A549 (cell line): ENCODE measurements at regions not wholly inside any gene's neighbourhood (a gene's known extent, or its start where the extent isn't known, plus 50 kb on each side); places are given as distances from the start of the nearest gene placed in this dataset.

ENCODE experiments used
- ATAC-seq, 2 experiments: fragments of 200-7000 bp in 1 of 2; fragments of >200 bp in 1 of 2; cut with Nextera tagmentation in 1 of 2; cut with Tn5 transposase in 1 of 2; 3 replicates each; pipeline versions ENCODE4 v1.8.0 to v1.9.1; 2018 to 2020; ENCODE audit warnings: mild to moderate bottlenecking in 1 of 2, moderate library complexity in 1 of 2
- CTCF ChIA-PET: fragments of 300-600 bp; sonication (Branson Sonifier 250); formaldehyde crosslinking; extraction: SDS; loops from one replicate; lab custom pipeline; 2021; ENCODE audit warnings: antibody characterized with exemption, inconsistent platforms; lab: Yijun Ruan, JAX
- POLR2A ChIA-PET: fragments of 350-600 bp; formaldehyde crosslinking; extraction: SDS; loops from one replicate; lab custom pipeline; 2021; ENCODE audit warnings: antibody characterized with exemption, inconsistent platforms; lab: Yijun Ruan, JAX
- DNase-seq, 2 experiments: peaks; one replicate each; pipeline versions ENCODE4 v3.0.0 to v3.0.0-alpha.2; 2011 to 2016; ENCODE audit warnings: low read depth in 1 of 2, low spot score in 1 of 2
- FAIRE-seq: peaks from 2 replicates; lab custom pipeline; 2011; peaks lifted over from hg19 to GRCh38; lab: Jason Lieb, UNC
- H3K27ac ChIP-seq, 2 experiments: fragments of >200 bp; sonication (Bioruptor Twin); formaldehyde crosslinking; 3 replicates each; pipeline ENCODE4 v1.5.1; 2016 to 2017
- H3K4me1 ChIP-seq: fragments of >200 bp; sonication (Bioruptor Twin); formaldehyde crosslinking; 3 replicates; pipeline ENCODE4 v1.6.1; 2016
- H3K4me2 ChIP-seq: fragments of >200 bp; sonication (Bioruptor Twin); formaldehyde crosslinking; 3 replicates; pipeline ENCODE4 v1.6.1; 2016
- H3K4me3 ChIP-seq: fragments of >200 bp; sonication (Bioruptor Twin); formaldehyde crosslinking; 3 replicates; pipeline ENCODE4 v1.5.1; 2016
- H3K9me3 ChIP-seq: fragments of >200 bp; sonication (Bioruptor Twin); formaldehyde crosslinking; 3 replicates; pipeline ENCODE4 v1.6.1; 2016
- CEBPB ChIP-seq, 2 experiments: fragments of >200 bp in 1 of 2; sonication (Bioruptor Twin) in 1 of 2; formaldehyde crosslinking in 1 of 2; IDR thresholded peaks; 2 replicates each; pipeline ENCODE4 v1.6.1; 2012 to 2016
- CHD2 ChIP-seq: fragments of 150-350 bp; IDR thresholded peaks from 2 replicates; pipeline ENCODE4 v1.6.1; 2014; ENCODE audit warnings: low read length; ENCODE audit not compliant: partially characterized antibody
- CHD4 ChIP-seq: fragments of 200-600 bp; sonication (generic); IDR thresholded peaks from 2 replicates; pipeline ENCODE4 v1.6.1; 2016; ENCODE audit warnings: antibody characterized with exemption, mild to moderate bottlenecking, borderline replicate concordance
- EHMT2 ChIP-seq: fragments of 200-600 bp; sonication (generic); IDR thresholded peaks from 2 replicates; pipeline ENCODE4 v1.6.1; 2016; ENCODE audit warnings: antibody characterized with exemption, low read depth, mild to moderate bottlenecking, moderate library complexity
- EP300 ChIP-seq, 2 experiments: fragments of >200 bp; sonication (Bioruptor Twin); formaldehyde crosslinking; IDR thresholded peaks; 2 replicates in 1 of 2; 3 replicates in 1 of 2; pipeline ENCODE4 v1.6.1; 2016 to 2017
- FOSB ChIP-seq: fragments of 250-450 bp; sonication (Bioruptor Pico); IDR thresholded peaks from 2 replicates; pipeline ENCODE4 v1.5.0; 2020; ENCODE audit warnings: mild to moderate bottlenecking, moderate library complexity
- HDAC2 ChIP-seq: fragments of 200-600 bp; sonication (generic); IDR thresholded peaks from 2 replicates; pipeline ENCODE4 v1.6.1; 2016
- KDM5A ChIP-seq: fragments of 200-600 bp; sonication (generic); IDR thresholded peaks from 2 replicates; pipeline ENCODE4 v1.6.1; 2016; ENCODE audit warnings: antibody characterized with exemption, mild to moderate bottlenecking
- MAFK ChIP-seq: fragments of 450-650 bp; IDR thresholded peaks from 2 replicates; pipeline ENCODE4 v1.6.1; 2014; ENCODE audit not compliant: partially characterized antibody
- MYC ChIP-seq: IDR thresholded peaks from 2 replicates; pipeline ENCODE4 v1.6.1; 2012; ENCODE audit warnings: mild to moderate bottlenecking, inconsistent platforms, low read length, improper control_type of control experiment, borderline replicate concordance
- NPAS2 ChIP-seq: fragments of 250-450 bp; sonication (Bioruptor Pico); IDR thresholded peaks from 2 replicates; pipeline ENCODE4 v1.8.0; 2022; ENCODE audit warnings: mild to moderate bottlenecking, moderate library complexity, borderline replicate concordance
- PHF8 ChIP-seq: fragments of 200-600 bp; sonication (generic); IDR thresholded peaks from 2 replicates; pipeline ENCODE4 v1.6.1; 2016; ENCODE audit warnings: low read depth, mild to moderate bottlenecking, antibody characterized with exemption, moderate library complexity, borderline replicate concordance
- RAD21 ChIP-seq, 2 experiments: fragments of >200 bp in 1 of 2; sonication (Bioruptor Twin) in 1 of 2; formaldehyde crosslinking in 1 of 2; IDR thresholded peaks in 1 of 2; conservative IDR thresholded peaks in 1 of 2; 2 replicates in 1 of 2; 3 replicates in 1 of 2; pipeline ENCODE4 v1.6.1; 2012 to 2018; ENCODE audit warnings: inconsistent platforms in 1 of 2
- RCOR1 ChIP-seq: fragments of 150-350 bp; IDR thresholded peaks from 2 replicates; pipeline ENCODE4 v1.6.1; 2014; ENCODE audit warnings: antibody characterized with exemption, low read length, low read depth
- RNF2 ChIP-seq: fragments of 200-600 bp; sonication (generic); IDR thresholded peaks from 2 replicates; pipeline ENCODE4 v1.6.1; 2016; ENCODE audit warnings: low read depth, mild to moderate bottlenecking, antibody characterized with exemption, moderate library complexity, borderline replicate concordance
- SMC3 ChIP-seq: fragments of >200 bp; sonication (Bioruptor Twin); formaldehyde crosslinking; IDR thresholded peaks from 3 replicates; pipeline ENCODE4 v1.6.1; 2018; ENCODE audit warnings: inconsistent platforms
- SREBF2 ChIP-seq: fragments of 450-650 bp; IDR thresholded peaks from 2 replicates; pipeline ENCODE4 v1.6.1; 2014; ENCODE audit warnings: mild to moderate bottlenecking, moderate library complexity
- ZNF302 ChIP-seq: fragments of 250-450 bp; sonication (Bioruptor Pico); IDR thresholded peaks from 2 replicates; pipeline ENCODE4 v1.9.0; 2021; ENCODE audit warnings: inconsistent platforms, mild to moderate bottlenecking, moderate library complexity
- WGBS: methylation state at CpG from one replicate; pipeline ENCODE4 v1.1.6; 2017; ENCODE audit errors: missing lambda C conversion rate; 5-methylcytosine and 5-hydroxymethylcytosine counted together
- TF ChIP-seq, protein P1 (sequence below): fragments of 200-600 bp; sonication (generic); IDR thresholded peaks from 2 replicates; pipeline ENCODE4 v1.6.1; 2016; ENCODE audit warnings: antibody characterized with exemption, mild to moderate bottlenecking, moderate library complexity
- TF ChIP-seq, protein P2 (sequence below): fragments of 250-450 bp; sonication (Bioruptor Pico); IDR thresholded peaks from 2 replicates; pipeline ENCODE4 v1.5.0; 2020; ENCODE audit warnings: low read depth, mild to moderate bottlenecking, moderate library complexity

- POLR2A ChIA-PET = no interaction called here
These were observed 86.9 kb upstream of the CTNNA1 start for GRCh38 chr5:138666226-138666742.

GRCh38 chr5:138665261-138665660 lies 88.0 kb upstream of the CTNNA1 start:
- DNase-seq = no peak
- Histone ChIP-seq H3K9me3 (no peaks in the 10 kb centered on the region), H3K4me3 (no peak overlapping the region), H3K4me1 (peaks cover 14% of the 10 kb centered on the region), H3K4me2 (no peak overlapping the region), H3K27ac (no peak overlapping the region)
- WGBS = 77% methylated on average over 5 of the region's 5 CpGs
- ATAC-seq = no peak
- FAIRE-seq = no peak
- CTCF ChIA-PET = interaction anchor here (0.9 to 1.8 kb wide), 2 partner anchors 11 to 15 kb away, joined by 3 read pairs; no protein-coding TSS in a partner anchor
- TF ChIP-seq KDM5A = no peak
- TF ChIP-seq CHD4 = no peak
- no peak for TF ChIP-seq CHD2
- no peak for TF ChIP-seq PHF8
- TF ChIP-seq MAFK = no peak
- no peak for TF ChIP-seq HDAC2
- no peak for TF ChIP-seq MYC
- no peak for TF ChIP-seq CEBPB (IDR thresholded peaks at IDR 0.05)
- no peak for TF ChIP-seq SREBF2
- TF ChIP-seq, protein P1, sequence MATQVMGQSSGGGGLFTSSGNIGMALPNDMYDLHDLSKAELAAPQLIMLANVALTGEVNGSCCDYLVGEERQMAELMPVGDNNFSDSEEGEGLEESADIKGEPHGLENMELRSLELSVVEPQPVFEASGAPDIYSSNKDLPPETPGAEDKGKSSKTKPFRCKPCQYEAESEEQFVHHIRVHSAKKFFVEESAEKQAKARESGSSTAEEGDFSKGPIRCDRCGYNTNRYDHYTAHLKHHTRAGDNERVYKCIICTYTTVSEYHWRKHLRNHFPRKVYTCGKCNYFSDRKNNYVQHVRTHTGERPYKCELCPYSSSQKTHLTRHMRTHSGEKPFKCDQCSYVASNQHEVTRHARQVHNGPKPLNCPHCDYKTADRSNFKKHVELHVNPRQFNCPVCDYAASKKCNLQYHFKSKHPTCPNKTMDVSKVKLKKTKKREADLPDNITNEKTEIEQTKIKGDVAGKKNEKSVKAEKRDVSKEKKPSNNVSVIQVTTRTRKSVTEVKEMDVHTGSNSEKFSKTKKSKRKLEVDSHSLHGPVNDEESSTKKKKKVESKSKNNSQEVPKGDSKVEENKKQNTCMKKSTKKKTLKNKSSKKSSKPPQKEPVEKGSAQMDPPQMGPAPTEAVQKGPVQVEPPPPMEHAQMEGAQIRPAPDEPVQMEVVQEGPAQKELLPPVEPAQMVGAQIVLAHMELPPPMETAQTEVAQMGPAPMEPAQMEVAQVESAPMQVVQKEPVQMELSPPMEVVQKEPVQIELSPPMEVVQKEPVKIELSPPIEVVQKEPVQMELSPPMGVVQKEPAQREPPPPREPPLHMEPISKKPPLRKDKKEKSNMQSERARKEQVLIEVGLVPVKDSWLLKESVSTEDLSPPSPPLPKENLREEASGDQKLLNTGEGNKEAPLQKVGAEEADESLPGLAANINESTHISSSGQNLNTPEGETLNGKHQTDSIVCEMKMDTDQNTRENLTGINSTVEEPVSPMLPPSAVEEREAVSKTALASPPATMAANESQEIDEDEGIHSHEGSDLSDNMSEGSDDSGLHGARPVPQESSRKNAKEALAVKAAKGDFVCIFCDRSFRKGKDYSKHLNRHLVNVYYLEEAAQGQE = no peak
- TF ChIP-seq SMC3 = no peak
- TF ChIP-seq RNF2 = no peak
- no peak for TF ChIP-seq EHMT2
- no peak for TF ChIP-seq FOSB (CRISPR knock-in tag)
- TF ChIP-seq, protein P2, sequence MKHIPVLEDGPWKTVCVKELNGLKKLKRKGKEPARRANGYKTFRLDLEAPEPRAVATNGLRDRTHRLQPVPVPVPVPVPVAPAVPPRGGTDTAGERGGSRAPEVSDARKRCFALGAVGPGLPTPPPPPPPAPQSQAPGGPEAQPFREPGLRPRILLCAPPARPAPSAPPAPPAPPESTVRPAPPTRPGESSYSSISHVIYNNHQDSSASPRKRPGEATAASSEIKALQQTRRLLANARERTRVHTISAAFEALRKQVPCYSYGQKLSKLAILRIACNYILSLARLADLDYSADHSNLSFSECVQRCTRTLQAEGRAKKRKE (CRISPR knock-in tag) = no peak
- no peak for TF ChIP-seq ZNF302 (CRISPR knock-in tag)
- TF ChIP-seq RCOR1 = no peak
- POLR2A ChIA-PET = no interaction called here

More at GRCh38 chr5:138666226-138666742, 86.9 kb upstream of the CTNNA1 start:
- FAIRE-seq (no peak), ATAC-seq (no peak), DNase-seq (no peak)
- Histone ChIP-seq H3K4me3 (no peak overlapping the region), H3K27ac (no peak overlapping the region), H3K4me2 (no peak overlapping the region), H3K9me3 (no peaks in the 10 kb centered on the region), H3K4me1 (peaks cover 14% of the 10 kb centered on the region)
- 78% methylated on average over 8 of the region's 8 CpGs for WGBS
- TF ChIP-seq NPAS2 = no peak
- no peak for TF ChIP-seq EP300 (IDR thresholded peaks at IDR 0.05)
- TF ChIP-seq, protein P2 (CRISPR knock-in tag) = no peak
- no peak for TF ChIP-seq RAD21 (conservative IDR thresholded peaks at IDR 0.05 in 1 of 2, IDR thresholded peaks at IDR 0.05 in 1 of 2)
- TF ChIP-seq PHF8 = no peak
- no peak for TF ChIP-seq RNF2
- CTCF ChIA-PET = no interaction called here
